Erythroblast (primary cell): ENCODE measurements at regions not wholly inside any gene's neighbourhood (a gene's known extent, or its start where the extent isn't known, plus 50 kb on each side); places are given as distances from the start of the nearest gene placed in this dataset.

Experiments used
- GATA1 ChIP-seq: IDR thresholded peaks from 2 replicates; pipeline ENCODE4 v1.6.1; 2011; ENCODE audit warnings: low read depth, mild to moderate bottlenecking, control low read depth, low read length, moderate library complexity
- POLR2A ChIP-seq: IDR thresholded peaks from 2 replicates; pipeline ENCODE4 v1.6.1; 2011; ENCODE audit warnings: mild to moderate bottlenecking, low read length

DNA sequence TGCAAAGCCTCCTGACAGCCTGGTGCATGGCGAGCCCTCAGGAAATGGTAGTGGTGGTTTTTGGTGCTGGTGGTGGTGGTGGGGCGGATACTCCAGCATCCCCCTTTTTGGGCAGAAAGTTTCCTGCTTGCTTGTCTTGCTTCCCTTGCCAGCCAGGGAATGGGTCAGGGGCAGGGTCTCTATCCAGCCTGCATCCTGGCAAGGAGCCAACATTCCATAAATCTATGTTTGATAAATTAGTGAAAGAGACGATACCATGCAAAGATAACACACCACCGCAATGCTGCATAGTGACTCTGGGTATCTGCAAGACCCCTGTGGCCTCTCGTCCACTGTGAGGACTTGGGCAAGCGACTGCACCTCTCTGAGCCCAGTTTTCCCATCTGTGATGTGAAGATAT, 246.2 kb downstream of the LRFN2 start:
- TF ChIP-seq POLR2A (no peak), GATA1 (no peak)
